ENCODE measurements at regions not wholly inside any gene's neighbourhood (a gene's known extent, or its start where the extent isn't known, plus 50 kb on each side); places are given as distances from the start of the nearest gene placed in this dataset.

DNA sequence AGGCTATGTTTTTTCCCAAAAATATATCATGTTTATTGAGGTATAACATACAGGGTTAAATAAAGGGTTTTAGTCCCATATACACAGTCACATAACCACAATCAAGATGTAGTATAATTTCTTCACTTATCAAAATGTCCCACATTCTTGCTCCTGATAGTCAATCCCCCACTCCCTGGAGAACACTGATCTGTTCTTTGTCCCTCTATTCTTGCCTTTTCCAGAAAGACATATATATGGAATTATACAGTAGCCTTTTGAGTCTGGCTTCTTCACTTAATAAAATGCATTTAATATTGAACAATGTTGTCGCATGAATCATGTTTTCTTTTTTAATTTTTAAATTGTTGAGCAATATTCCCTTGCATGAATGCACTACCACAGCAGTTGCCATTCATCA lies 1059.7 kb downstream of the TSN start:
- WGBS, 2 donors (ENCODE audit: low coverage in 1 of 2) = 67 to 80% methylated on average over 1 of the region's 1 CpG
- Histone ChIP-seq H3K4me1 (no peaks in the 10 kb centered on the region), H3K27me3 (no peaks in the 10 kb centered on the region), H3K4me3 (no peak overlapping the region), H3K9me3 (no peaks in the 10 kb centered on the region), H3K36me3 (no peaks in the 10 kb centered on the region), H3K27ac (no peak overlapping the region)
- no peak for TF ChIP-seq EP300 (IDR thresholded peaks at IDR 0.05)
- no peak for ATAC-seq

- Histone ChIP-seq H3K9me3 (no peaks in the 10 kb centered on the region), H3K36me3 (no peaks in the 10 kb centered on the region), H3K4me1 (no peaks in the 10 kb centered on the region), H3K27ac (no peak overlapping the region), H3K4me3 (no peak overlapping the region), H3K27me3 (no peaks in the 10 kb centered on the region)
- no peak for TF ChIP-seq POLR2AphosphoS5 (IDR thresholded peaks at IDR 0.05)
- TF ChIP-seq POLR2A (IDR thresholded peaks at IDR 0.05) = no peak
- TF ChIP-seq EP300 (IDR thresholded peaks at IDR 0.05) = no peak
- TF ChIP-seq, protein P1, sequence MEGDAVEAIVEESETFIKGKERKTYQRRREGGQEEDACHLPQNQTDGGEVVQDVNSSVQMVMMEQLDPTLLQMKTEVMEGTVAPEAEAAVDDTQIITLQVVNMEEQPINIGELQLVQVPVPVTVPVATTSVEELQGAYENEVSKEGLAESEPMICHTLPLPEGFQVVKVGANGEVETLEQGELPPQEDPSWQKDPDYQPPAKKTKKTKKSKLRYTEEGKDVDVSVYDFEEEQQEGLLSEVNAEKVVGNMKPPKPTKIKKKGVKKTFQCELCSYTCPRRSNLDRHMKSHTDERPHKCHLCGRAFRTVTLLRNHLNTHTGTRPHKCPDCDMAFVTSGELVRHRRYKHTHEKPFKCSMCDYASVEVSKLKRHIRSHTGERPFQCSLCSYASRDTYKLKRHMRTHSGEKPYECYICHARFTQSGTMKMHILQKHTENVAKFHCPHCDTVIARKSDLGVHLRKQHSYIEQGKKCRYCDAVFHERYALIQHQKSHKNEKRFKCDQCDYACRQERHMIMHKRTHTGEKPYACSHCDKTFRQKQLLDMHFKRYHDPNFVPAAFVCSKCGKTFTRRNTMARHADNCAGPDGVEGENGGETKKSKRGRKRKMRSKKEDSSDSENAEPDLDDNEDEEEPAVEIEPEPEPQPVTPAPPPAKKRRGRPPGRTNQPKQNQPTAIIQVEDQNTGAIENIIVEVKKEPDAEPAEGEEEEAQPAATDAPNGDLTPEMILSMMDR (IDR thresholded peaks at IDR 0.05) = no peak
- WGBS, 2 donors (ENCODE audit: low coverage in 1 of 2) = 20 to 51% methylated on average over 2 to 3 of the region's 3 CpGs
- ATAC-seq = no peak
Measured at GRCh38 chr2:122816803-122817202, 1061.4 kb downstream of the TSN start.

DNA sequence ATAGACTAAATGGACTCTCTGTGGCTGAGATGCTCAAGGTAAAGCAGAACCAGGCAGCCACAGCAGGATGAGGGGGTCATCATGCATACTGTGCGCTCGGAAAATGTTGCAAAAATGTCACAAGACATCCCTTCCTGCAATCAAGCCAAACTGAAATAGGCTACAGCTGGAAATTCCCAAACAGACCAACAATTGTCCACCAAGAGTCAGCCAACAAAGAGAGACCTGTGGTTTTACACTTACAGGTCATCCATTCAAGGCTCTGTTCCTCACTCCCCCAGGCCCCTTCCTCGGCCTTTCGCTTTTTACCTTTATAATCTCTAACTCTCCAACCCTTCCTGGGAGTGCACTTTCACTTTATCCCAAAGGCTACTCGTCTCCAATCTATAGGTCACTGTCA lies 1066.9 kb downstream of the TSN start:
- no peak for TF ChIP-seq POLR2A (IDR thresholded peaks at IDR 0.05)
- TF ChIP-seq, protein P1 (IDR thresholded peaks at IDR 0.05) = no peak
- TF ChIP-seq EP300 (IDR thresholded peaks at IDR 0.05) = no peak
- TF ChIP-seq POLR2AphosphoS5 (IDR thresholded peaks at IDR 0.05) = no peak
- no peak overlapping the region for H3K4me3 ChIP-seq
- no peaks in the 10 kb centered on the region for H3K27me3 ChIP-seq
- H3K27ac ChIP-seq = no peak overlapping the region
- no peaks in the 10 kb centered on the region for H3K9me3 ChIP-seq
- no peaks in the 10 kb centered on the region for H3K4me1 ChIP-seq
- ATAC-seq = no peak
- 81 to 88% methylated on average over 3 to 5 of the region's 5 CpGs for WGBS, 2 donors (ENCODE audit: low coverage in 1 of 2)
- no peaks in the 10 kb centered on the region for H3K36me3 ChIP-seq

GRCh38 chr2:122830157-122830556 lies 1074.7 kb downstream of the TSN start:
- H3K27ac ChIP-seq = no peak overlapping the region
- no peak for TF ChIP-seq POLR2AphosphoS5 (IDR thresholded peaks at IDR 0.05)
- no peak for TF ChIP-seq EP300 (IDR thresholded peaks at IDR 0.05)
- no peak for TF ChIP-seq POLR2A (IDR thresholded peaks at IDR 0.05)
- no peaks in the 10 kb centered on the region for H3K4me1 ChIP-seq
- H3K27me3 ChIP-seq = no peaks in the 10 kb centered on the region
- ATAC-seq = no peak
- H3K9me3 ChIP-seq = no peaks in the 10 kb centered on the region
- WGBS, 2 donors (ENCODE audit: low coverage in 1 of 2) = 89% methylated on average over 2 to 4 of the region's 4 CpGs
- H3K36me3 ChIP-seq = no peaks in the 10 kb centered on the region
- no peak overlapping the region for H3K4me3 ChIP-seq

DNA sequence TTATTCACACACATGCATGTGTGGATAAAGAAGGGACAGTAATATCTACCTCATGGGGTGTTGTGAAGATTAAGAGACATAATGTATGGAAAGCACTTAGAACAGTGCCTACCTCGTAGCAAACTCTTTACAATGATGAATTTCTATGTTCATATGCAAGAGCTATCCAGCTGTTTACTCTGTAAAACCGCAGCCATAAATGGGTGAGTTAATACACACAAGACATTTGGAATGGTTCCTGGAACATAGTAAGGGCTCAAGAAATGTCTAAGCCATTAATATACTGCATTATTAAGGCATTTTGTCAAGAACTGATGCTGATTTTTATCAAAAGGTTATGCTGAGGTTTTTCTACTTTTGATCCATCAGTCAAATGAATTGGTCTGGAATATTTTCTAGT lies 1076.2 kb downstream of the TSN start:
- 40 to 50% methylated on average over 2 of the region's 2 CpGs for WGBS, 2 donors (ENCODE audit: low coverage in 1 of 2)
- no peaks in the 10 kb centered on the region for H3K27me3 ChIP-seq
- no peaks in the 10 kb centered on the region for H3K36me3 ChIP-seq
- H3K4me3 ChIP-seq = no peak overlapping the region
- H3K27ac ChIP-seq = no peak overlapping the region
- no peak for ATAC-seq
- H3K9me3 ChIP-seq = no peaks in the 10 kb centered on the region
- H3K4me1 ChIP-seq = no peaks in the 10 kb centered on the region
- no peak for TF ChIP-seq POLR2A (IDR thresholded peaks at IDR 0.05)
- TF ChIP-seq, protein P1 (IDR thresholded peaks at IDR 0.05) = no peak
- no peak for TF ChIP-seq EP300 (IDR thresholded peaks at IDR 0.05)
- no peak for TF ChIP-seq POLR2AphosphoS5 (IDR thresholded peaks at IDR 0.05)

DNA sequence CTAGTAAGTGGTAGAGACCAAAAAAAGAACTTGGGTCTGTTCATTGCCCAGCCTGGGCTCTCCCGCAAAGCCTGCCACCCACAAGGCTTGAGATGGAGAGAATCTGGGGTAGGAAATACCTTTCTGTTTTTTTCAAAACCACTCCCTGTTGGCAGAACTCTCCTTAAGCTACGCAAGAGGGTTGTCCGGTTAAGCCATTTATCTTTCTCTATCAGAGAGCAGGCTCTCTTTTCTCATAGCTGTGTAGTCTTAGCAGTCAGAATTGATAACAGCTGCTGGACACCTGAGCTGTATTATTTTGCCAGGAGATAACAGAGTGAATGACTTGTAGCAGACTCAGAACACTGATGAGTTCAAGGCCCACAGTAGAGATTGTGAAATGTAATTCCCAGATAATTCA lies 1088.1 kb downstream of the TSN start:
- TF ChIP-seq, protein P1 (IDR thresholded peaks at IDR 0.05) = no peak
- TF ChIP-seq EP300 (IDR thresholded peaks at IDR 0.05) (no peak), POLR2AphosphoS5 (IDR thresholded peaks at IDR 0.05) (no peak), POLR2A (IDR thresholded peaks at IDR 0.05) (no peak)
- H3K36me3 ChIP-seq = no peaks in the 10 kb centered on the region
- H3K27ac ChIP-seq = no peak overlapping the region
- H3K4me1 ChIP-seq = no peaks in the 10 kb centered on the region
- H3K27me3 ChIP-seq = no peaks in the 10 kb centered on the region
- H3K4me3 ChIP-seq = no peak overlapping the region
- no peak for ATAC-seq
- 30 to 70% methylated on average over 3 of the region's 3 CpGs for WGBS, 2 donors (ENCODE audit: low coverage in 1 of 2)
- no peaks in the 10 kb centered on the region for H3K9me3 ChIP-seq

Data from gastroesophageal sphincter (tissue), 4 donors.